WTC11 (cell line): ENCODE measurements at regions not wholly inside any gene's neighbourhood (a gene's known extent, or its start where the extent isn't known, plus 50 kb on each side); places are given as distances from the start of the nearest gene placed in this dataset.

ENCODE experiments used
- ATAC-seq: fragments of 200-7000 bp; cut with Tn5 transposase; 2 replicates; pipeline ENCODE4 v1.10.0; 2021; ENCODE audit warnings: mild to moderate bottlenecking, moderate library complexity
- CTCF ChIA-PET: fragments of 300-600 bp; sonication (Branson Sonifier 250); formaldehyde crosslinking; loops from one replicate; lab custom pipeline; 2021; ENCODE audit warnings: antibody characterized with exemption; lab: Charles Lee
- POLR2A ChIA-PET: fragments of 350-600 bp; sonication (Branson Sonifier 250); formaldehyde crosslinking; loops from one replicate; lab custom pipeline; 2021; ENCODE audit warnings: antibody characterized with exemption; lab: Charles Lee
- DNase-seq: peaks from one replicate; pipeline ENCODE4 v3.0.0; 2021; ENCODE audit warnings: low spot score
- H3K27ac Mint-ChIP-seq: 2 replicates; pipeline ENCODE4 v1.8.0; 2021; ENCODE audit warnings: mixed read lengths
- H3K27me3 Mint-ChIP-seq: 2 replicates; pipeline ENCODE4 v1.8.0; 2021; ENCODE audit warnings: low read depth, mild to moderate bottlenecking, moderate library complexity, mixed read lengths
- H3K36me3 Mint-ChIP-seq: 2 replicates; pipeline ENCODE4 v1.8.0; 2021; ENCODE audit warnings: mixed read lengths
- H3K4me1 Mint-ChIP-seq: 2 replicates; pipeline ENCODE4 v1.8.0; 2022; ENCODE audit warnings: mixed read lengths
- H3K4me3 Mint-ChIP-seq: 2 replicates; pipeline ENCODE4 v1.8.0; 2021; ENCODE audit warnings: mild to moderate bottlenecking, moderate library complexity, mixed read lengths
- H3K9me3 Mint-ChIP-seq: 2 replicates; pipeline ENCODE4 v1.8.0; 2021; ENCODE audit warnings: mixed read lengths
- ARID4B ChIP-seq: sonication (generic); formaldehyde crosslinking; IDR thresholded peaks from 2 replicates; pipeline ENCODE4 v1.8.0; 2023; ENCODE audit warnings: missing genetic modification reagents, mild to moderate bottlenecking, borderline replicate concordance
- ATF3 ChIP-seq: sonication (generic); formaldehyde crosslinking; conservative IDR thresholded peaks from 2 replicates; pipeline ENCODE4 v1.8.1; 2022; ENCODE audit warnings: mild to moderate bottlenecking, missing genetic modification reagents
- E2F4 ChIP-seq: sonication (generic); formaldehyde crosslinking; IDR thresholded peaks from 2 replicates; pipeline ENCODE4 v1.8.1; 2022; ENCODE audit warnings: low read depth, mild to moderate bottlenecking, moderate library complexity, missing genetic modification reagents, borderline replicate concordance
- JAZF1 ChIP-seq: fragments of 250-450 bp; sonication (Bioruptor Pico); IDR thresholded peaks from 2 replicates; pipeline ENCODE4 v1.9.0; 2021; ENCODE audit warnings: moderate library complexity, mild to moderate bottlenecking, inconsistent platforms
- MAX ChIP-seq: sonication (generic); formaldehyde crosslinking; IDR thresholded peaks from 2 replicates; pipeline ENCODE4 v1.8.0; 2022; ENCODE audit warnings: mild to moderate bottlenecking, missing genetic modification reagents
- NFE2L1 ChIP-seq: sonication (generic); formaldehyde crosslinking; IDR thresholded peaks from 2 replicates; pipeline ENCODE4 v1.8.1; 2023; ENCODE audit warnings: missing genetic modification reagents
- RORB ChIP-seq: fragments of 250-450 bp; sonication (Bioruptor Pico); IDR thresholded peaks from 2 replicates; pipeline ENCODE4 v1.9.0; 2021; ENCODE audit warnings: mild to moderate bottlenecking
- TP53 ChIP-seq: sonication (generic); formaldehyde crosslinking; IDR thresholded peaks from 2 replicates; pipeline ENCODE4 v1.8.1; 2023; ENCODE audit warnings: mild to moderate bottlenecking, missing genetic modification reagents
- ZNF232 ChIP-seq: sonication (generic); formaldehyde crosslinking; IDR thresholded peaks from 2 replicates; pipeline ENCODE4 v1.8.0; 2022; ENCODE audit warnings: mild to moderate bottlenecking, missing genetic modification reagents
- ZNF396 ChIP-seq: fragments of 250-450 bp; sonication (Bioruptor Pico); IDR thresholded peaks from 2 replicates; pipeline ENCODE4 v1.8.0; 2021; ENCODE audit warnings: mild to moderate bottlenecking, moderate library complexity, borderline replicate concordance
- ZNF416 ChIP-seq: fragments of 250-450 bp; sonication (Bioruptor Pico); IDR thresholded peaks from 2 replicates; pipeline ENCODE4 v1.9.0; 2021; ENCODE audit warnings: mild to moderate bottlenecking, inconsistent platforms
- TF ChIP-seq, protein P1 (sequence below): sonication (generic); formaldehyde crosslinking; IDR thresholded peaks from 2 replicates; pipeline ENCODE4 v1.8.1; 2022; ENCODE audit warnings: low read depth, missing genetic modification reagents, borderline replicate concordance
- TF ChIP-seq, protein P2 (sequence below): sonication (generic); formaldehyde crosslinking; IDR thresholded peaks from 2 replicates; pipeline ENCODE4 v1.8.1; 2023; ENCODE audit warnings: mild to moderate bottlenecking, missing genetic modification reagents, borderline replicate concordance
- TF ChIP-seq, protein P3 (sequence below): fragments of 250-450 bp; sonication (Bioruptor Pico); conservative IDR thresholded peaks from 2 replicates; pipeline ENCODE4 v1.9.0; 2021; ENCODE audit warnings: mild to moderate bottlenecking

- DNase-seq (no peak), ATAC-seq (no peak)
- H3K4me1 Mint-ChIP-seq, result peaks cover 53% of the 10 kb centered on the region
- ChIA-PET POLR2A (no interaction called here), CTCF (no interaction called here)
- H3K4me3 Mint-ChIP-seq, result no peak overlapping the region
- H3K27me3 Mint-ChIP-seq, result no peaks in the 10 kb centered on the region
- TF ChIP-seq ZNF396 (no peak), MAX (CRISPR knock-in tag) (no peak), TP53 (CRISPR knock-in tag) (no peak), E2F4 (CRISPR knock-in tag) (no peak), ZNF416 (no peak), RORB (no peak), JAZF1 (CRISPR knock-in tag) (no peak), ARID4B (no peak), NFE2L1 (CRISPR knock-in tag) (no peak), ATF3 (no peak), ZNF232 (CRISPR knock-in tag) (no peak)
- TF ChIP-seq, protein P1, sequence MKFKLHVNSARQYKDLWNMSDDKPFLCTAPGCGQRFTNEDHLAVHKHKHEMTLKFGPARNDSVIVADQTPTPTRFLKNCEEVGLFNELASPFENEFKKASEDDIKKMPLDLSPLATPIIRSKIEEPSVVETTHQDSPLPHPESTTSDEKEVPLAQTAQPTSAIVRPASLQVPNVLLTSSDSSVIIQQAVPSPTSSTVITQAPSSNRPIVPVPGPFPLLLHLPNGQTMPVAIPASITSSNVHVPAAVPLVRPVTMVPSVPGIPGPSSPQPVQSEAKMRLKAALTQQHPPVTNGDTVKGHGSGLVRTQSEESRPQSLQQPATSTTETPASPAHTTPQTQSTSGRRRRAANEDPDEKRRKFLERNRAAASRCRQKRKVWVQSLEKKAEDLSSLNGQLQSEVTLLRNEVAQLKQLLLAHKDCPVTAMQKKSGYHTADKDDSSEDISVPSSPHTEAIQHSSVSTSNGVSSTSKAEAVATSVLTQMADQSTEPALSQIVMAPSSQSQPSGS (CRISPR knock-in tag), result no peak
- TF ChIP-seq, protein P2, sequence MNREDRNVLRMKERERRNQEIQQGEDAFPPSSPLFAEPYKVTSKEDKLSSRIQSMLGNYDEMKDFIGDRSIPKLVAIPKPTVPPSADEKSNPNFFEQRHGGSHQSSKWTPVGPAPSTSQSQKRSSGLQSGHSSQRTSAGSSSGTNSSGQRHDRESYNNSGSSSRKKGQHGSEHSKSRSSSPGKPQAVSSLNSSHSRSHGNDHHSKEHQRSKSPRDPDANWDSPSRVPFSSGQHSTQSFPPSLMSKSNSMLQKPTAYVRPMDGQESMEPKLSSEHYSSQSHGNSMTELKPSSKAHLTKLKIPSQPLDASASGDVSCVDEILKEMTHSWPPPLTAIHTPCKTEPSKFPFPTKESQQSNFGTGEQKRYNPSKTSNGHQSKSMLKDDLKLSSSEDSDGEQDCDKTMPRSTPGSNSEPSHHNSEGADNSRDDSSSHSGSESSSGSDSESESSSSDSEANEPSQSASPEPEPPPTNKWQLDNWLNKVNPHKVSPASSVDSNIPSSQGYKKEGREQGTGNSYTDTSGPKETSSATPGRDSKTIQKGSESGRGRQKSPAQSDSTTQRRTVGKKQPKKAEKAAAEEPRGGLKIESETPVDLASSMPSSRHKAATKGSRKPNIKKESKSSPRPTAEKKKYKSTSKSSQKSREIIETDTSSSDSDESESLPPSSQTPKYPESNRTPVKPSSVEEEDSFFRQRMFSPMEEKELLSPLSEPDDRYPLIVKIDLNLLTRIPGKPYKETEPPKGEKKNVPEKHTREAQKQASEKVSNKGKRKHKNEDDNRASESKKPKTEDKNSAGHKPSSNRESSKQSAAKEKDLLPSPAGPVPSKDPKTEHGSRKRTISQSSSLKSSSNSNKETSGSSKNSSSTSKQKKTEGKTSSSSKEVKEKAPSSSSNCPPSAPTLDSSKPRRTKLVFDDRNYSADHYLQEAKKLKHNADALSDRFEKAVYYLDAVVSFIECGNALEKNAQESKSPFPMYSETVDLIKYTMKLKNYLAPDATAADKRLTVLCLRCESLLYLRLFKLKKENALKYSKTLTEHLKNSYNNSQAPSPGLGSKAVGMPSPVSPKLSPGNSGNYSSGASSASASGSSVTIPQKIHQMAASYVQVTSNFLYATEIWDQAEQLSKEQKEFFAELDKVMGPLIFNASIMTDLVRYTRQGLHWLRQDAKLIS (CRISPR knock-in tag), result no peak
- TF ChIP-seq, protein P3, sequence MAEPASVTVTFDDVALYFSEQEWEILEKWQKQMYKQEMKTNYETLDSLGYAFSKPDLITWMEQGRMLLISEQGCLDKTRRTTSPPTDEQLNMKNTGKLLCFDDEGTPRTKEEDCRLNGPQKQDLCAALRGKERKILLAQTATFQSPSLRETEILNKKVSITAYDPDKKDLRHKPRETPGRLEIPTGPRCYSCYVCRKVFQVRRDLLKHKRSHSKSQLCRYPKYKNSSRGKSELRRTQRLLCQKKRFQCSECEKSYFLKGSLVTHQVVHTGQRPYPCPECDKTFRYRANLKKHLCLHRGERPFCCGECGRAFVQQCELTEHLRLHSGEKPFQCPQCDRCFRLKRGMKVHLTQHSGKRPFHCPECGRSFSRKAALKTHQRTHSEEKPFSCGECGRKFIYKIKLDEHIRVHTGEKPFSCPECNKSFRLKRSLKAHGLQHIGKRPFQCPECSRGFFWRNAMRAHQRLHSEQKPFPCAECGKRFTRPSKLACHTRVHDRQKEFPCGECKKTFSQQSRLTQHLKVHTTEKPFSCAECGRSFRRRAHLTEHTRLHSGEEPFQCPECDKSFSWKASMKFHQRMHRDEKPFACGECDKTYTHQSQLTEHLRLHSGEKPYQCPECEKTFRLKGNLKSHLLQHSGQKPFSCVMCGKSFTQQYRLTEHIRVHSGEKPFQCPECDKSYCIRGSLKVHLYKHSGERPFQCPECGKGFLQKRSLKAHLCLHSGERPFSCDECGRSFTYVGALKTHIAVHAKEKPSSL (CRISPR knock-in tag), result no peak
- H3K27ac Mint-ChIP-seq, result peak overlapping the region; percentile 71
- no peaks in the 10 kb centered on the region; the same call in 1 of the 2 replicates for H3K9me3 Mint-ChIP-seq
- no peaks in the 10 kb centered on the region for H3K36me3 Mint-ChIP-seq
Measured at GRCh38 chr2:52036024-52036423, 1004.1 kb upstream of the NRXN1 start.
